Activated naive CD8-positive, alpha-beta T cell treated with anti-CD3 and anti-CD28 coated beads for 36 hours (primary cell): ENCODE measurements at regions not wholly inside any gene's neighbourhood (a gene's known extent, or its start where the extent isn't known, plus 50 kb on each side); places are given as distances from the start of the nearest gene placed in this dataset.

Experiments used
- DNase-seq: peaks from one replicate; pipeline ENCODE4 v3.0.0; 2021
- H3K27ac Mint-ChIP-seq: one replicate; pipeline ENCODE4 v1.8.0; 2022; ENCODE audit warnings: mild to moderate bottlenecking, moderate library complexity, mixed read lengths
- H3K27me3 Mint-ChIP-seq: one replicate; pipeline ENCODE4 v1.8.0; 2022; ENCODE audit warnings: mild to moderate bottlenecking, mixed read lengths
- H3K36me3 Mint-ChIP-seq: one replicate; pipeline ENCODE4 v1.8.0; 2021; ENCODE audit warnings: mild to moderate bottlenecking, mixed read lengths
- H3K4me1 Mint-ChIP-seq: one replicate; pipeline ENCODE4 v1.8.0; 2021; ENCODE audit warnings: mixed read lengths
- H3K4me3 Mint-ChIP-seq: one replicate; pipeline ENCODE4 v1.8.0; 2022; ENCODE audit warnings: mild to moderate bottlenecking, moderate library complexity, mixed read lengths
- H3K9me3 Mint-ChIP-seq: one replicate; pipeline ENCODE4 v1.8.0; 2022; ENCODE audit warnings: mixed read lengths

GRCh38 chr2:3097804-3098203 lies 279.8 kb downstream of the EIPR1 start:
- Mint-ChIP-seq H3K27me3 (peaks cover 18% of the 10 kb centered on the region), H3K4me3 (no peak overlapping the region), H3K27ac (no peak overlapping the region), H3K9me3 (no peaks in the 10 kb centered on the region), H3K36me3 (no peaks in the 10 kb centered on the region), H3K4me1 (peaks cover 3% of the 10 kb centered on the region)
- no peak for DNase-seq

- Mint-ChIP-seq H3K9me3 (no peaks in the 10 kb centered on the region), H3K4me1 (peaks cover 6% of the 10 kb centered on the region), H3K27ac (no peak overlapping the region), H3K36me3 (no peaks in the 10 kb centered on the region), H3K4me3 (no peak overlapping the region), H3K27me3 (peaks cover 23% of the 10 kb centered on the region)
- DNase-seq: no peak
Measured at GRCh38 chr2:3094999-3095958, 282.3 kb downstream of the EIPR1 start.

- Mint-ChIP-seq H3K36me3 (no peaks in the 10 kb centered on the region), H3K4me1 (peaks cover 3% of the 10 kb centered on the region), H3K27ac (no peak overlapping the region), H3K27me3 (peaks cover 26% of the 10 kb centered on the region), H3K4me3 (no peak overlapping the region), H3K9me3 (peaks cover 4% of the 10 kb centered on the region)
- no peak for DNase-seq
Measured at GRCh38 chr2:3094318-3094717, 283.3 kb downstream of the EIPR1 start.

- no peak overlapping the region for H3K27ac Mint-ChIP-seq
- H3K9me3 Mint-ChIP-seq: peaks cover 9% of the 10 kb centered on the region
- no peak for DNase-seq
- no peak overlapping the region for H3K4me3 Mint-ChIP-seq
- H3K36me3 Mint-ChIP-seq: peaks cover 1% of the 10 kb centered on the region
- H3K4me1 Mint-ChIP-seq: peaks cover 3% of the 10 kb centered on the region
- peaks cover 17% of the 10 kb centered on the region for H3K27me3 Mint-ChIP-seq
Measured at GRCh38 chr2:3091696-3092095, 285.9 kb downstream of the EIPR1 start.

- H3K27me3 Mint-ChIP-seq: peaks cover 32% of the 10 kb centered on the region
- no peak for DNase-seq
- H3K4me1 Mint-ChIP-seq: no peaks in the 10 kb centered on the region
- H3K4me3 Mint-ChIP-seq: no peak overlapping the region
- no peak overlapping the region for H3K27ac Mint-ChIP-seq
- H3K9me3 Mint-ChIP-seq: peaks cover 9% of the 10 kb centered on the region
- H3K36me3 Mint-ChIP-seq: peaks cover 11% of the 10 kb centered on the region
Measured at GRCh38 chr2:3082705-3083104, 294.9 kb downstream of the EIPR1 start.

- DNase-seq: no peak
- H3K27me3 Mint-ChIP-seq: peaks cover 29% of the 10 kb centered on the region
- H3K27ac Mint-ChIP-seq: no peak overlapping the region
- peaks cover 6% of the 10 kb centered on the region for H3K36me3 Mint-ChIP-seq
- peaks cover 2% of the 10 kb centered on the region for H3K9me3 Mint-ChIP-seq
- no peaks in the 10 kb centered on the region for H3K4me1 Mint-ChIP-seq
- H3K4me3 Mint-ChIP-seq: no peak overlapping the region
Measured at GRCh38 chr2:3079959-3080948, 297.4 kb downstream of the EIPR1 start.

- H3K4me3 Mint-ChIP-seq: no peak overlapping the region
- H3K4me1 Mint-ChIP-seq: no peaks in the 10 kb centered on the region
- no peak overlapping the region for H3K27ac Mint-ChIP-seq
- H3K36me3 Mint-ChIP-seq: peaks cover 3% of the 10 kb centered on the region
- DNase-seq: no peak
- H3K9me3 Mint-ChIP-seq: peaks cover 1% of the 10 kb centered on the region
- peaks cover 23% of the 10 kb centered on the region for H3K27me3 Mint-ChIP-seq
Measured at GRCh38 chr2:3079466-3079865, 298.2 kb downstream of the EIPR1 start.

GRCh38 chr2:3078684-3079083 lies 298.9 kb downstream of the EIPR1 start:
- Mint-ChIP-seq H3K36me3 (peaks cover 2% of the 10 kb centered on the region), H3K4me1 (no peaks in the 10 kb centered on the region), H3K27ac (no peak overlapping the region), H3K9me3 (peaks cover 1% of the 10 kb centered on the region), H3K27me3 (peaks cover 22% of the 10 kb centered on the region), H3K4me3 (no peak overlapping the region)
- no peak for DNase-seq

GRCh38 chr2:3076848-3077642 lies 300.6 kb downstream of the EIPR1 start:
- peaks cover 6% of the 10 kb centered on the region for H3K27me3 Mint-ChIP-seq
- no peak overlapping the region for H3K27ac Mint-ChIP-seq
- H3K4me3 Mint-ChIP-seq: no peak overlapping the region
- no peak for DNase-seq
- H3K36me3 Mint-ChIP-seq: no peaks in the 10 kb centered on the region
- H3K4me1 Mint-ChIP-seq: no peaks in the 10 kb centered on the region
- no peaks in the 10 kb centered on the region for H3K9me3 Mint-ChIP-seq

- no peaks in the 10 kb centered on the region for H3K9me3 Mint-ChIP-seq
- no peak for DNase-seq
- no peak overlapping the region for H3K4me3 Mint-ChIP-seq
- no peaks in the 10 kb centered on the region for H3K4me1 Mint-ChIP-seq
- H3K27ac Mint-ChIP-seq: no peak overlapping the region
- peaks cover 4% of the 10 kb centered on the region for H3K27me3 Mint-ChIP-seq
- H3K36me3 Mint-ChIP-seq: no peaks in the 10 kb centered on the region
Measured at GRCh38 chr2:3075991-3076340, 301.7 kb downstream of the EIPR1 start.

GRCh38 chr2:3075316-3075990 lies 302.2 kb downstream of the EIPR1 start:
- no peaks in the 10 kb centered on the region for H3K27me3 Mint-ChIP-seq
- H3K4me1 Mint-ChIP-seq: no peaks in the 10 kb centered on the region
- no peak overlapping the region for H3K4me3 Mint-ChIP-seq
- H3K9me3 Mint-ChIP-seq: no peaks in the 10 kb centered on the region
- H3K27ac Mint-ChIP-seq: no peak overlapping the region
- no peak for DNase-seq
- no peaks in the 10 kb centered on the region for H3K36me3 Mint-ChIP-seq

- Mint-ChIP-seq H3K36me3 (no peaks in the 10 kb centered on the region), H3K27me3 (no peaks in the 10 kb centered on the region), H3K27ac (no peak overlapping the region), H3K4me1 (no peaks in the 10 kb centered on the region), H3K4me3 (no peak overlapping the region), H3K9me3 (no peaks in the 10 kb centered on the region)
- no peak for DNase-seq
Measured at GRCh38 chr2:3073704-3074103, 303.9 kb downstream of the EIPR1 start.

GRCh38 chr2:3073041-3073595 lies 304.5 kb downstream of the EIPR1 start:
- peaks cover 3% of the 10 kb centered on the region for H3K27me3 Mint-ChIP-seq
- H3K9me3 Mint-ChIP-seq: no peaks in the 10 kb centered on the region
- DNase-seq: no peak
- H3K27ac Mint-ChIP-seq: no peak overlapping the region
- H3K4me3 Mint-ChIP-seq: no peak overlapping the region
- H3K4me1 Mint-ChIP-seq: no peaks in the 10 kb centered on the region
- no peaks in the 10 kb centered on the region for H3K36me3 Mint-ChIP-seq

- H3K9me3 Mint-ChIP-seq: no peaks in the 10 kb centered on the region
- DNase-seq: no peak
- no peaks in the 10 kb centered on the region for H3K4me1 Mint-ChIP-seq
- no peaks in the 10 kb centered on the region for H3K36me3 Mint-ChIP-seq
- no peak overlapping the region for H3K4me3 Mint-ChIP-seq
- peaks cover 3% of the 10 kb centered on the region for H3K27me3 Mint-ChIP-seq
- H3K27ac Mint-ChIP-seq: no peak overlapping the region
Measured at GRCh38 chr2:3071685-3072263, 305.8 kb downstream of the EIPR1 start.
